GM12891 (cell line): ENCODE measurements at regions not wholly inside any gene's neighbourhood (a gene's known extent, or its start where the extent isn't known, plus 50 kb on each side); places are given as distances from the start of the nearest gene placed in this dataset.

Source experiments
- POLR2A ChIP-seq: IDR thresholded peaks from 2 replicates; pipeline ENCODE4 v1.6.1; 2011; ENCODE audit warnings: low read depth, low read length, control low read depth
- POLR2AphosphoS5 ChIP-seq: IDR thresholded peaks from 2 replicates; pipeline ENCODE4 v1.6.1; 2011; ENCODE audit warnings: low read depth, low read length, control low read depth
- POU2F2 ChIP-seq: IDR thresholded peaks from 2 replicates; pipeline ENCODE4 v1.6.1; 2011; ENCODE audit warnings: low read depth, mild to moderate bottlenecking, control low read depth, low read length, moderate library complexity
- TAF1 ChIP-seq: IDR thresholded peaks from 2 replicates; pipeline ENCODE4 v1.6.1; 2011; ENCODE audit warnings: low read depth, low read length, control low read depth

DNA sequence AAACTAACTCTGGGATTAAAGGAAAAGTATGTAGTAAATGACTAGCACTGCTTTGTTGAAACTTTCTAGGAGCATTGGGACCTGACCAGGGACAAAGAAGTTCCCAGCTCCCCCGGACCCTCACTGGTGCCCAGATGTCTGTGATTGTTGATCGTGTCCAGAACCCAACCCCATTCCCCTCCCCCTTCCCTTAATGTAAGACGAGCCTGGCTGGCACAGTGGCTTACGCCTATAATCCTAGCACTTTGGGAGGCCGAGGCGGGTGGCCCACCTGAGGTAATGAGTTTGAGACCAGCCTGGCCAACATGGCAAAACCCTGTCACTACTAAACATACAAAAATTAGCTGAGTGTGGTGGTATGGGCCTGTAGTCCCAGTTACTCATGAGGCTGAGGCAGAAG is 750.3 kb downstream of the CBLN4 start:
- TF ChIP-seq TAF1 = no peak
- no peak for TF ChIP-seq POLR2AphosphoS5
- TF ChIP-seq POLR2A = no peak
- TF ChIP-seq POU2F2 = no peak
